GM12874 (cell line): ENCODE measurements at regions not wholly inside any gene's neighbourhood (a gene's known extent, or its start where the extent isn't known, plus 50 kb on each side); places are given as distances from the start of the nearest gene placed in this dataset.

Source experiments
- CTCF ChIP-seq: IDR thresholded peaks from 2 replicates; pipeline ENCODE4 v1.5.1; 2011; ENCODE audit warnings: low read depth, mild to moderate bottlenecking, control low read depth, low read length, moderate library complexity; ENCODE audit not compliant: insufficient read depth

GRCh38 chr6:140708441-140708840 lies 1334.0 kb upstream of the CITED2 start:
- no peak for TF ChIP-seq CTCF

- no peak for TF ChIP-seq CTCF
These were observed 1323.1 kb upstream of the CITED2 start for GRCh38 chr6:140697585-140697984.

- no peak for TF ChIP-seq CTCF
These were observed 1310.5 kb upstream of the CITED2 start for GRCh38 chr6:140684776-140685550.

GRCh38 chr6:140677781-140678528 lies 1303.5 kb upstream of the CITED2 start:
- no peak for TF ChIP-seq CTCF

GRCh38 chr6:140671926-140672325 lies 1297.5 kb upstream of the CITED2 start:
- no peak for TF ChIP-seq CTCF

- no peak for TF ChIP-seq CTCF
These were observed 1295.6 kb upstream of the CITED2 start for GRCh38 chr6:140670021-140670420.

GRCh38 chr6:140669321-140669720 lies 1294.9 kb upstream of the CITED2 start:
- no peak for TF ChIP-seq CTCF
